Activated T-cell treated with anti-CD3 and anti-CD28 coated beads, Interleukin-2, amount 50 U/mL, for 4 hours (primary cell): ENCODE measurements at regions not wholly inside any gene's neighbourhood (a gene's known extent, or its start where the extent isn't known, plus 50 kb on each side); places are given as distances from the start of the nearest gene placed in this dataset.

Experiments
- ATAC-seq, 2 donors: fragments of 200-7000 bp; cut with Tn5 transposase; one replicate each; pipeline ENCODE4 v1.10.0; 2021
- DNase-seq: peaks from one replicate; pipeline ENCODE4 v3.0.0-alpha.2; 2020
- H3K27me3 Mint-ChIP-seq: one replicate; pipeline ENCODE4 v1.8.0; 2021; ENCODE audit warnings: low read depth, mixed read lengths
- H3K36me3 Mint-ChIP-seq: one replicate; pipeline ENCODE4 v1.8.0; 2022; ENCODE audit warnings: mixed read lengths; ENCODE audit not compliant: insufficient read depth
- H3K4me1 Mint-ChIP-seq: one replicate; pipeline ENCODE4 v1.8.0; 2021; ENCODE audit warnings: low read depth, mixed read lengths
- H3K4me3 Mint-ChIP-seq: one replicate; pipeline ENCODE4 v1.8.0; 2021; ENCODE audit warnings: mild to moderate bottlenecking, moderate library complexity, mixed read lengths
- H3K9me3 Mint-ChIP-seq: one replicate; pipeline ENCODE4 v1.8.0; 2021; ENCODE audit warnings: mixed read lengths

- Mint-ChIP-seq H3K9me3 (no peaks in the 10 kb centered on the region), H3K4me3 (no peak overlapping the region), H3K4me1 (no peaks in the 10 kb centered on the region), H3K27me3 (peaks cover 4% of the 10 kb centered on the region), H3K36me3 (no peaks in the 10 kb centered on the region)
- DNase-seq (no peak), ATAC-seq (no peak)
Measured at GRCh38 chr2:181779288-181780021, 99.1 kb upstream of the NEUROD1 start.

- ATAC-seq (no peak), DNase-seq (no peak)
- Mint-ChIP-seq H3K27me3 (peaks cover 4% of the 10 kb centered on the region), H3K4me1 (no peaks in the 10 kb centered on the region), H3K36me3 (no peaks in the 10 kb centered on the region), H3K4me3 (no peak overlapping the region), H3K9me3 (no peaks in the 10 kb centered on the region)
Measured at GRCh38 chr2:181780047-181780651, 99.8 kb upstream of the NEUROD1 start.

- H3K27me3 Mint-ChIP-seq, result peaks cover 4% of the 10 kb centered on the region
- no peaks in the 10 kb centered on the region for H3K36me3 Mint-ChIP-seq
- DNase-seq, result no peak
- no peaks in the 10 kb centered on the region for H3K9me3 Mint-ChIP-seq
- ATAC-seq, result no peak
- no peaks in the 10 kb centered on the region for H3K4me1 Mint-ChIP-seq
- H3K4me3 Mint-ChIP-seq, result no peak overlapping the region
Measured at GRCh38 chr2:181780657-181781056, 100.3 kb upstream of the NEUROD1 start.

GRCh38 chr2:181781078-181781786 lies 100.9 kb upstream of the NEUROD1 start:
- Mint-ChIP-seq H3K36me3 (no peaks in the 10 kb centered on the region), H3K9me3 (no peaks in the 10 kb centered on the region), H3K4me1 (no peaks in the 10 kb centered on the region), H3K4me3 (no peak overlapping the region), H3K27me3 (peaks cover 4% of the 10 kb centered on the region)
- peak in 1 of 2 donors; percentile 37 for ATAC-seq
- no peak for DNase-seq

- Mint-ChIP-seq H3K36me3 (no peaks in the 10 kb centered on the region), H3K4me3 (no peak overlapping the region), H3K9me3 (no peaks in the 10 kb centered on the region), H3K4me1 (no peaks in the 10 kb centered on the region), H3K27me3 (peaks cover 4% of the 10 kb centered on the region)
- DNase-seq, result no peak
- ATAC-seq, result no peak
Measured at GRCh38 chr2:181782660-181783059, 102.3 kb upstream of the NEUROD1 start.

GRCh38 chr2:181784556-181784955 lies 104.2 kb upstream of the NEUROD1 start:
- Mint-ChIP-seq H3K36me3 (no peaks in the 10 kb centered on the region), H3K9me3 (no peaks in the 10 kb centered on the region), H3K27me3 (peaks cover 6% of the 10 kb centered on the region), H3K4me1 (no peaks in the 10 kb centered on the region), H3K4me3 (no peak overlapping the region)
- ATAC-seq, result no peak
- no peak for DNase-seq

- Mint-ChIP-seq H3K9me3 (no peaks in the 10 kb centered on the region), H3K4me1 (peaks cover 7% of the 10 kb centered on the region), H3K27me3 (peaks cover 8% of the 10 kb centered on the region), H3K36me3 (no peaks in the 10 kb centered on the region), H3K4me3 (no peak overlapping the region)
- no peak for DNase-seq
- no peak for ATAC-seq
Measured at GRCh38 chr2:181785691-181786344, 105.5 kb upstream of the NEUROD1 start.

GRCh38 chr2:181786371-181787228 lies 104.9 kb upstream of the ITPRID2 start:
- H3K36me3 Mint-ChIP-seq, result no peaks in the 10 kb centered on the region
- ATAC-seq, result no peak
- DNase-seq, result no peak
- H3K4me3 Mint-ChIP-seq, result no peak overlapping the region
- no peaks in the 10 kb centered on the region for H3K9me3 Mint-ChIP-seq
- H3K27me3 Mint-ChIP-seq, result peaks cover 8% of the 10 kb centered on the region
- peaks cover 13% of the 10 kb centered on the region for H3K4me1 Mint-ChIP-seq

GRCh38 chr2:181787310-181788048 lies 104.1 kb upstream of the ITPRID2 start:
- no peak for ATAC-seq
- Mint-ChIP-seq H3K4me3 (no peak overlapping the region), H3K4me1 (peaks cover 13% of the 10 kb centered on the region), H3K27me3 (peaks cover 8% of the 10 kb centered on the region), H3K36me3 (no peaks in the 10 kb centered on the region), H3K9me3 (no peaks in the 10 kb centered on the region)
- no peak for DNase-seq

- ATAC-seq, result no peak
Measured at GRCh38 chr2:181788897-181789555, 102.5 kb upstream of the ITPRID2 start.

GRCh38 chr2:181789827-181790448 lies 101.6 kb upstream of the ITPRID2 start:
- no peak overlapping the region for H3K4me3 Mint-ChIP-seq
- no peaks in the 10 kb centered on the region for H3K36me3 Mint-ChIP-seq
- DNase-seq, result no peak
- ATAC-seq, result no peak
- peaks cover 7% of the 10 kb centered on the region for H3K9me3 Mint-ChIP-seq
- H3K4me1 Mint-ChIP-seq, result peaks cover 13% of the 10 kb centered on the region
- peaks cover 4% of the 10 kb centered on the region for H3K27me3 Mint-ChIP-seq

More at GRCh38 chr2:181788897-181789555, 102.5 kb upstream of the ITPRID2 start:
- Mint-ChIP-seq H3K36me3 (no peaks in the 10 kb centered on the region), H3K27me3 (peaks cover 4% of the 10 kb centered on the region), H3K4me1 (peaks cover 13% of the 10 kb centered on the region), H3K9me3 (peaks cover 7% of the 10 kb centered on the region), H3K4me3 (no peak overlapping the region)
- no peak for DNase-seq

- peaks cover 13% of the 10 kb centered on the region for H3K4me1 Mint-ChIP-seq
- ATAC-seq (peak; percentile 97), DNase-seq (no peak)
- no peaks in the 10 kb centered on the region for H3K36me3 Mint-ChIP-seq
- peaks cover 7% of the 10 kb centered on the region for H3K9me3 Mint-ChIP-seq
- no peak overlapping the region for H3K4me3 Mint-ChIP-seq
- H3K27me3 Mint-ChIP-seq, result peaks cover 4% of the 10 kb centered on the region
Measured at GRCh38 chr2:181790716-181791649, 100.5 kb upstream of the ITPRID2 start.
